Liver (tissue), 8 donors: ENCODE measurements at regions not wholly inside any gene's neighbourhood (a gene's known extent, or its start where the extent isn't known, plus 50 kb on each side); places are given as distances from the start of the nearest gene placed in this dataset.
A peak's percentile ranks its signal among the peaks of the same experiment; 100 is the strongest.

ENCODE experiments used
- DNase-seq: peaks from one replicate; pipeline ENCODE4 v3.0.0-alpha.2; 2017; ENCODE audit warnings: low spot score
- H3K27ac ChIP-seq, 2 donors: one replicate each; pipeline ENCODE4 v1.7.0; 2013; ENCODE audit warnings: inconsistent platforms in 2 of 2, low read length in 2 of 2, control low read depth in 1 of 2, low read depth in 1 of 2, mild to moderate bottlenecking in 1 of 2
- H3K27me3 ChIP-seq, 4 donors: one replicate each; pipeline versions ENCODE4 v1.6.1 to v1.7.0; 2013; ENCODE audit warnings: low read length in 3 of 4, inconsistent platforms in 1 of 4, mild to moderate bottlenecking in 1 of 4, moderate library complexity in 1 of 4; ENCODE audit not compliant: control insufficient read depth in 4 of 4, insufficient read depth in 4 of 4
- H3K36me3 ChIP-seq, 4 donors: one replicate each; pipeline versions ENCODE4 v1.6.1 to v1.7.0; 2013; ENCODE audit warnings: low read length in 3 of 4, mild to moderate bottlenecking in 3 of 4, low read depth in 1 of 4, moderate library complexity in 1 of 4; ENCODE audit not compliant: control insufficient read depth in 4 of 4, insufficient read depth in 3 of 4
- H3K4me1 ChIP-seq, 4 donors: one replicate each; pipeline versions ENCODE4 v1.6.1 to v1.7.0; 2013; ENCODE audit warnings: low read length in 3 of 4, mild to moderate bottlenecking in 3 of 4, moderate library complexity in 1 of 4; ENCODE audit not compliant: control insufficient read depth in 4 of 4, insufficient read depth in 4 of 4
- H3K4me3 ChIP-seq, 3 donors: one replicate each; pipeline versions ENCODE4 v1.6.1 to v1.7.0; 2013; ENCODE audit warnings: low read length in 3 of 3, control low read depth in 1 of 3, low read depth in 1 of 3, mild to moderate bottlenecking in 1 of 3
- H3K9ac ChIP-seq, 2 donors: one replicate each; pipeline ENCODE4 v1.7.0; 2013; ENCODE audit warnings: low read length in 2 of 2, mild to moderate bottlenecking in 2 of 2, moderate library complexity in 2 of 2, control low read depth in 1 of 2, low read depth in 1 of 2
- H3K9me3 ChIP-seq, 4 donors: one replicate each; pipeline versions ENCODE4 v1.6.1 to v1.7.0; 2013; ENCODE audit warnings: low read length in 3 of 4; ENCODE audit not compliant: control insufficient read depth in 4 of 4
- ATF3 ChIP-seq: IDR thresholded peaks from 2 replicates; pipeline ENCODE4 v1.6.1; 2016; ENCODE audit warnings: antibody characterized with exemption
- CTCF ChIP-seq: fragments of 150-350 bp; IDR thresholded peaks from 2 replicates; pipeline ENCODE4 v1.5.1; 2017; ENCODE audit warnings: improper control_type of control experiment, low read depth, low read length; ENCODE audit not compliant: missing input control
- EGR1 ChIP-seq, 2 donors: IDR thresholded peaks; 2 replicates each; pipeline ENCODE4 v1.6.1; 2016 to 2018; ENCODE audit warnings: antibody characterized with exemption in 2 of 2, low read depth in 2 of 2
- FOXA2 ChIP-seq: IDR thresholded peaks from 2 replicates; pipeline ENCODE4 v1.6.1; 2016; ENCODE audit warnings: antibody characterized with exemption
- GABPA ChIP-seq, 2 donors: IDR thresholded peaks in 1 of 2; conservative IDR thresholded peaks in 1 of 2; 2 replicates each; pipeline ENCODE4 v1.6.1; 2016; ENCODE audit warnings: antibody characterized with exemption in 2 of 2, mild to moderate bottlenecking in 1 of 2, moderate library complexity in 1 of 2
- HNF4A ChIP-seq, 2 donors: conservative IDR thresholded peaks; 2 replicates each; pipeline ENCODE4 v1.6.1; 2016; ENCODE audit warnings: antibody characterized with exemption in 2 of 2, mild to moderate bottlenecking in 2 of 2
- HNF4G ChIP-seq: IDR thresholded peaks from 2 replicates; pipeline ENCODE4 v1.6.1; 2016; ENCODE audit warnings: antibody characterized with exemption
- JUND ChIP-seq, 2 donors: IDR thresholded peaks; 2 replicates each; pipeline ENCODE4 v1.6.1; 2016; ENCODE audit warnings: antibody characterized with exemption in 2 of 2
- MAX ChIP-seq: IDR thresholded peaks from 2 replicates; pipeline ENCODE4 v1.6.1; 2016; ENCODE audit warnings: antibody characterized with exemption
- NR2F2 ChIP-seq: IDR thresholded peaks from 2 replicates; pipeline ENCODE4 v1.6.1; 2016; ENCODE audit warnings: antibody characterized with exemption
- RAD21 ChIP-seq, 2 donors: IDR thresholded peaks; 2 replicates each; pipeline ENCODE4 v1.6.1; 2016; ENCODE audit warnings: antibody characterized with exemption in 2 of 2, mild to moderate bottlenecking in 2 of 2
- REST ChIP-seq: IDR thresholded peaks from 2 replicates; pipeline ENCODE4 v1.6.1; 2016; ENCODE audit warnings: antibody characterized with exemption, mild to moderate bottlenecking
- SP1 ChIP-seq: IDR thresholded peaks from 2 replicates; pipeline ENCODE4 v1.6.1; 2018; ENCODE audit warnings: antibody characterized with exemption, mild to moderate bottlenecking
- WGBS: extraction: QIAGEN DNeasy Blood & Tissue Kit; methylation state at CpG from one replicate; pipeline ENCODE4 v1.1.7; 2013; 5-methylcytosine and 5-hydroxymethylcytosine counted together
- donor health status: healthy.
- donor health status: healthy.
- donor health status: healthy.
- donor health status: healthy.
- donor health status: healthy.

- no peaks in the 10 kb centered on the region for H3K9me3 ChIP-seq
- DNase-seq = no peak
- H3K4me3 ChIP-seq = no peak overlapping the region
- H3K9ac ChIP-seq = no peak overlapping the region
- no peak overlapping the region for H3K27ac ChIP-seq
- no peaks in the 10 kb centered on the region for H3K36me3 ChIP-seq
- TF ChIP-seq HNF4G (no peak), JUND (IDR thresholded peaks at IDR 0.05) (no peak), HNF4A (conservative IDR thresholded peaks at IDR 0.05) (peak in 1 of 2 donors; percentile 21)
- H3K27me3 ChIP-seq = no peaks in the 10 kb centered on the region
- peaks cover 0 to 5% (median under 1%) of the 10 kb centered on the region in 4 donors for H3K4me1 ChIP-seq
- 29% methylated on average over 6 of the region's 6 CpGs for WGBS
Observed at GRCh38 chr11:56886455-56886854, 102.3 kb upstream of the OR5AK2 start.

- Histone ChIP-seq H3K4me1 (peaks cover 0 to 5% (median under 1%) of the 10 kb centered on the region in 4 donors), H3K4me3 (no peak overlapping the region), H3K27ac (no peak overlapping the region), H3K27me3 (no peaks in the 10 kb centered on the region), H3K9me3 (no peaks in the 10 kb centered on the region), H3K9ac (no peak overlapping the region), H3K36me3 (no peaks in the 10 kb centered on the region)
- DNase-seq = no peak
- WGBS = 44% methylated on average over 2 of the region's 2 CpGs
- TF ChIP-seq SP1 (no peak), EGR1 (IDR thresholded peaks at IDR 0.05; ENCODE audit: low read depth in 2 of 2) (no peak), REST (no peak), RAD21 (IDR thresholded peaks at IDR 0.05) (no peak), MAX (no peak), HNF4A (conservative IDR thresholded peaks at IDR 0.05) (no peak), NR2F2 (no peak), ATF3 (no peak), FOXA2 (no peak), GABPA (IDR thresholded peaks at IDR 0.05 in 1 of 2, conservative IDR thresholded peaks at IDR 0.05 in 1 of 2) (no peak), HNF4G (no peak), CTCF (no peak)
Observed at GRCh38 chr11:56885854-56886253, 102.9 kb upstream of the OR5AK2 start.

GRCh38 chr11:56885177-56885576, 103.5 kb upstream of the OR5AK2 start:
- Histone ChIP-seq H3K4me3 (no peak overlapping the region), H3K9ac (no peak overlapping the region), H3K27ac (no peak overlapping the region), H3K27me3 (no peaks in the 10 kb centered on the region), H3K9me3 (no peaks in the 10 kb centered on the region), H3K4me1 (peaks cover 0 to 5% (median under 1%) of the 10 kb centered on the region in 4 donors), H3K36me3 (no peaks in the 10 kb centered on the region)
- no peak for TF ChIP-seq GABPA (IDR thresholded peaks at IDR 0.05 in 1 of 2, conservative IDR thresholded peaks at IDR 0.05 in 1 of 2)
- peak; percentile 28 for TF ChIP-seq SP1
- no peak for TF ChIP-seq NR2F2
- no peak for DNase-seq
- 62% methylated on average over 1 of the region's 1 CpG for WGBS
